CD8-positive, alpha-beta memory T cell (primary cell): ENCODE measurements at regions not wholly inside any gene's neighbourhood (a gene's known extent, or its start where the extent isn't known, plus 50 kb on each side); places are given as distances from the start of the nearest gene placed in this dataset.

ENCODE experiments used
- CTCF ChIA-PET: fragments of 350-600 bp; sonication (Branson Sonifier 250); formaldehyde crosslinking; loops from one replicate; lab custom pipeline; 2021; ENCODE audit warnings: antibody characterized with exemption; lab: Charles Lee
- POLR2A ChIA-PET: fragments of 350-600 bp; sonication (Branson Sonifier 250); formaldehyde crosslinking; loops from one replicate; lab custom pipeline; 2021; ENCODE audit warnings: antibody characterized with exemption; lab: Charles Lee
- DNase-seq, 5 donors: peaks; one replicate each; pipeline versions ENCODE4 v3.0.0 to v3.0.0-alpha.2; 2020 to 2022; ENCODE audit warnings: mixed read lengths in 1 of 5
- H3K27ac ChIP-seq: one replicate; pipeline ENCODE4 v1.7.0; 2013; ENCODE audit warnings: low read depth, mild to moderate bottlenecking, low read length, moderate library complexity
- H3K27me3 ChIP-seq: 2 replicates; pipeline ENCODE4 v1.7.0; 2013; ENCODE audit warnings: low read length, mild to moderate bottlenecking; ENCODE audit not compliant: insufficient read depth, poor library complexity, severe bottlenecking
- H3K36me3 ChIP-seq: 2 replicates; pipeline ENCODE4 v1.7.0; 2013; ENCODE audit warnings: mild to moderate bottlenecking, low read length, moderate library complexity; ENCODE audit not compliant: insufficient read depth
- H3K4me1 ChIP-seq: 2 replicates; pipeline ENCODE4 v1.7.0; 2013; ENCODE audit warnings: mild to moderate bottlenecking, low read length, moderate library complexity; ENCODE audit not compliant: insufficient read depth
- H3K4me3 ChIP-seq: 2 replicates; pipeline ENCODE4 v1.7.0; 2013; ENCODE audit warnings: mild to moderate bottlenecking, low read length
- H3K9me3 ChIP-seq: 2 replicates; pipeline ENCODE4 v1.7.0; 2013; ENCODE audit warnings: mild to moderate bottlenecking, low read length
- H3K27ac Mint-ChIP-seq, 8 donors: one replicate each; pipeline ENCODE4 v1.8.0; 2020 to 2021; ENCODE audit warnings: mixed read lengths in 8 of 8, mild to moderate bottlenecking in 6 of 8, inconsistent platforms in 3 of 8, moderate library complexity in 3 of 8
- H3K27me3 Mint-ChIP-seq, 2 donors: one replicate each; pipeline ENCODE4 v1.8.0; 2020 to 2021; ENCODE audit warnings: mixed read lengths in 2 of 2, mild to moderate bottlenecking in 1 of 2, moderate library complexity in 1 of 2
- H3K36me3 Mint-ChIP-seq, 3 donors: one replicate each; pipeline ENCODE4 v1.8.0; 2020 to 2021; ENCODE audit warnings: mixed read lengths in 3 of 3, inconsistent platforms in 1 of 3, mild to moderate bottlenecking in 1 of 3
- H3K4me1 Mint-ChIP-seq, 3 donors: one replicate each; pipeline ENCODE4 v1.8.0; 2020 to 2021; ENCODE audit warnings: mixed read lengths in 3 of 3, inconsistent platforms in 1 of 3, mild to moderate bottlenecking in 1 of 3
- H3K4me3 Mint-ChIP-seq, 7 donors: one replicate each; pipeline ENCODE4 v1.8.0; 2020 to 2021; ENCODE audit warnings: mixed read lengths in 7 of 7, mild to moderate bottlenecking in 6 of 7, moderate library complexity in 4 of 7, inconsistent platforms in 2 of 7
- H3K9me3 Mint-ChIP-seq, 5 donors: one replicate each; pipeline ENCODE4 v1.8.0; 2020 to 2022; ENCODE audit warnings: mixed read lengths in 5 of 5, mild to moderate bottlenecking in 3 of 5, moderate library complexity in 2 of 5, inconsistent platforms in 1 of 5

DNA sequence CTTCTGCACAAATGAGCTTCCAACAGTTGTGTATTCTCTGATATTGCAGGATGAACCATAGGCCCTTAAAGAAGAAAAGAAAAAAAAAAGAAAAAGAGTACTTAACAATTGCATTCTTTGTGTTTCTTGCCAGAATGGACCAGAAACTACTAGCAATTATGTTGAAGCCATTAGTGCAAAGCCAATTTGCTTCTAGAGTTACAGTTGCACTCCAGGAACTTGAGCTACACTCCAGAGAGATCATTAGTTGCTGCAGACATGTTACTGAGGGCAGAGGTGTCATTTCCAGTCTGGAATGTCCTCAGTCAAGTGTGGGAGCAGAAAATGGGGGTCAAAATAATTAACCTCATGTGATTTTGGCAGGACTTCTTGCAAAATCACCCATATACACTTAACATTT, 85.6 kb upstream of the CCL2 start:
- H3K9me3 ChIP-seq: no peaks in the 10 kb centered on the region
- ChIA-PET CTCF (no interaction called here), POLR2A (no interaction called here)
- no peak overlapping the region for H3K27ac ChIP-seq
- Mint-ChIP-seq H3K27ac (no peak overlapping the region), H3K36me3 (no peaks in the 10 kb centered on the region), H3K9me3 (peaks cover 0 to 2% (median 0%) of the 10 kb centered on the region in 5 donors), H3K27me3 (peaks cover 14 to 47% of the 10 kb centered on the region in 2 donors), H3K4me1 (no peaks in the 10 kb centered on the region), H3K4me3 (no peak overlapping the region)
- H3K27me3 ChIP-seq: no peaks in the 10 kb centered on the region
- no peaks in the 10 kb centered on the region for H3K4me1 ChIP-seq
- H3K36me3 ChIP-seq: no peaks in the 10 kb centered on the region
- H3K4me3 ChIP-seq: no peak overlapping the region
- no peak for DNase-seq

DNA sequence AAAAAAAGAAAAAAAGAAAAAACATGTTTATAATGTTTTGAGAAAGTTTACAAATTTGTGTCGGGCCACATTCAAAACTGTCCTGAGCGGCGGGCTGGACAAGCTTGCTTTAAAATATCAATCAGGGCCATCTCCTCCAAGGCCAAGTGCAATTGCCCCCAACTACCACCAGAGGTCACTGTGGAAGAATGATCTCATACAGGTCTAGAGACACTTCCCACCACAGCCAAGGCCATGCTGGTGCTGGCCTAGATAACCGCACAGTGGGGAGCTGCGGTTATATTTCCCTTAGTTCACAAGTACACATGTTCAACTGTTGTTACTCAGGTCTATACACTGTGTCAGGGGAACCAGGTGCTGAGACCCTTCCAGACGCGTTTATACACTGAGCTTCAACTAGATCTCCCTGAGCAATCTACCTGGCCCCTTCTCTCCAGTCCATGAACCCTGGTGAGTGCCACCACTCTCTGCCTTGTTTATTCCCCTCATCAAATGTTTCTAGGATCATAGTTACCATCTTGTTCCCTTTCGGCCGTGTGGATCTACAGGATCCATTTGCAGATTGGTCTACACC, 83.8 kb upstream of the CCL2 start:
- Histone ChIP-seq H3K27ac (no peak overlapping the region), H3K4me1 (no peaks in the 10 kb centered on the region), H3K27me3 (no peaks in the 10 kb centered on the region), H3K4me3 (no peak overlapping the region), H3K9me3 (no peaks in the 10 kb centered on the region), H3K36me3 (no peaks in the 10 kb centered on the region)
- H3K4me3 Mint-ChIP-seq: no peak overlapping the region
- peak; percentile 8 to 58 (median 22) for DNase-seq
- peaks cover 0 to 2% (median 0%) of the 10 kb centered on the region in 5 donors for H3K9me3 Mint-ChIP-seq
- H3K27me3 Mint-ChIP-seq: peaks cover 8 to 41% of the 10 kb centered on the region in 2 donors
- CTCF ChIA-PET: interaction anchor here (0.8 to 1.9 kb wide), 5 partner anchors 10 to 30 kb away, joined by 3 to 5 read pairs (median 3); no protein-coding TSS in a partner anchor
- H3K36me3 Mint-ChIP-seq: no peaks in the 10 kb centered on the region
- no peaks in the 10 kb centered on the region for H3K4me1 Mint-ChIP-seq
- no peak overlapping the region for H3K27ac Mint-ChIP-seq
- POLR2A ChIA-PET: no interaction called here

DNA sequence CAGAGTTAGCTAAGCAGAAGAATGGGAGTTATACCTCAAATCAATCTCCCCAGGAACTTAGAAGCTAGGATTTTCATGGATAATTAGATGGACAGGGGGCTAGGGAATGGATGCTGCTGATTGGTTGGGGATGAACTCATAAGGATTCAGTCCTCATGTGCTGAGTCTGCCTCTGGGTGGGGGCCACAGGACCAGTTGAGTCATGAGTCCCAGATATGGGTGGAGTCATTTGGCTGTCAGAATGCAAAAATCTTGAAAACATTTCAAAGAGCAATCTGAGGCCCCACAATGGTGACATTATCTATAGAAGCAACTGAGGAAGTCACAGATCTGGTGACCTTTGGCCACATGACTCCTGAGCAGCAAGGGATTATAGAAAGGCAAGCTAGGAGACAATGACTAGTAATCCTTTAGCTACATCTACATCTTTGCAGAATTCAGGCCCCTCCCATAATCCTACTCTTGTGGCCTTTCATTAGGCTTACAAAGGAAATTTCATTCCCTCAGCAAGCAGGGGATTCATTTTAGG, 82.6 kb upstream of the CCL2 start:
- Mint-ChIP-seq H3K36me3 (no peaks in the 10 kb centered on the region), H3K4me1 (no peaks in the 10 kb centered on the region), H3K27ac (no peak overlapping the region), H3K9me3 (peaks cover 0 to 2% (median 0%) of the 10 kb centered on the region in 5 donors), H3K27me3 (peaks cover 10 to 47% of the 10 kb centered on the region in 2 donors), H3K4me3 (no peak overlapping the region)
- Histone ChIP-seq H3K36me3 (no peaks in the 10 kb centered on the region), H3K4me3 (no peak overlapping the region), H3K4me1 (no peaks in the 10 kb centered on the region), H3K9me3 (no peaks in the 10 kb centered on the region), H3K27me3 (no peaks in the 10 kb centered on the region), H3K27ac (no peak overlapping the region)
- no peak for DNase-seq
- ChIA-PET POLR2A (no interaction called here), CTCF (no interaction called here)

DNA sequence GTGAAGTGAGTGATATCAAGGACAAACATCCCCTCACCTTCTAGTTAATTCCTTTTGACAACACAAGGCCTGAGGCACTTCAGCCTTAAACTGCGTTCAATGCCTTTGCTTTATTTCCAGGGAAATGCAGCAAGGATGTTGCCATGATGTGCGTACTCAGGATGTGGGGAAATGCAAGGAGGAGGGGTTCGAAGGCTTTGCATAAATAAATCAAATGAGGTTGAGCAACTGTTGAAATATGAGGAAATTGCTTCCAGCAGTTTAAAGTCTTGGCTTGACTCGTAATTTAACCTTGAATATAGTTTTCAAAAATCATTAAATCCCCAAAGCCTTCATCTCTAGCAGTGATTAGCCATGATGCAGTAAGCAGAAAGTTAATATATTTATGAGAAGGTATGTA, 81.8 kb upstream of the CCL2 start:
- no peak overlapping the region for H3K4me3 Mint-ChIP-seq
- ChIA-PET POLR2A (no interaction called here), CTCF (no interaction called here)
- peaks cover 0 to 2% (median 0%) of the 10 kb centered on the region in 5 donors for H3K9me3 Mint-ChIP-seq
- Histone ChIP-seq H3K27ac (no peak overlapping the region), H3K4me1 (no peaks in the 10 kb centered on the region), H3K27me3 (no peaks in the 10 kb centered on the region), H3K36me3 (no peaks in the 10 kb centered on the region), H3K9me3 (no peaks in the 10 kb centered on the region), H3K4me3 (no peak overlapping the region)
- peaks cover 9 to 47% of the 10 kb centered on the region in 2 donors for H3K27me3 Mint-ChIP-seq
- no peaks in the 10 kb centered on the region for H3K36me3 Mint-ChIP-seq
- H3K4me1 Mint-ChIP-seq: no peaks in the 10 kb centered on the region
- DNase-seq: no peak
- H3K27ac Mint-ChIP-seq: no peak overlapping the region

DNA sequence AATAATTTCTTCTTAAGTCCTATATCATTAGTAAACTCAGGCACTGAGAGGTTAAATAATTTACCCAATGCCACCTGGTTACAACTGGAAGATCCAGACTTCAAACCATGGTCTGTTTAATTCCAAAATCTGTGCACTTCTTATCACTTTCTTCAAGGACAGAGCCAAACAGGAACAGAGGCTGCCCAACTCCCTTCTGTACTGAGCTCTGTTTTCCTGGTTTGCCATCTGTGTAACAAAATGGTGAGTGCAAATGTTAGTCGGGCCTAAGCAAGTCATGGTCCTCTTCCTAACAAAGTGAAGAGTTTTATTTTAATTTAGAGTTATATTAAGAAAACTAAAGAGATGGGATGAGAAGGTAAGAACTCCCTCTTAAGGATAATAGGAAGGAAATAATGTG, 80.6 kb upstream of the CCL2 start:
- CTCF ChIA-PET: no interaction called here

DNA sequence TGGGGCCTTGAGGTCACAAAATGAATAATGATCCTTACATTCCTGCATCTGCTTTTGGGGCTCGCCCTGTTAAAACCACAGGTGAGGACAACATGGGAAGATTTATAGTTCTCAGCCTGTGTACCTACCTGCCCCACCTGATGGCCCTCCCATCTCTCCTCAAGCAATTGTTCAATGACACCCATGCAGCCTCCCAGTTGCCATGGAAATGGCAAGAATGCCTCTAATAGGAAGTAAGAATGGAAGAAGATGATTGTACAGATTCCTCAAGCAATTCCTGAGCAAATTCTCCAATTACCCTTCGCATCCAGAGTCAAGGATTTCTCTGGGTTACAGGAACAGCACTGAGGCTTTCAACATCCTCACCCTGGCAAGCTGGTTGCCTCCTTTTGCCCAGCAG, 78.6 kb upstream of the CCL2 start:
- peaks cover 11 to 47% of the 10 kb centered on the region in 2 donors for H3K27me3 Mint-ChIP-seq
- Histone ChIP-seq H3K4me3 (no peak overlapping the region), H3K9me3 (no peaks in the 10 kb centered on the region), H3K4me1 (no peaks in the 10 kb centered on the region), H3K27me3 (no peaks in the 10 kb centered on the region), H3K36me3 (no peaks in the 10 kb centered on the region), H3K27ac (no peak overlapping the region)
- H3K27ac Mint-ChIP-seq: no peak overlapping the region
- peaks cover 0 to 2% (median 0%) of the 10 kb centered on the region in 5 donors for H3K9me3 Mint-ChIP-seq
- DNase-seq: no peak
- POLR2A ChIA-PET: no interaction called here
- no peaks in the 10 kb centered on the region for H3K4me1 Mint-ChIP-seq
- no peaks in the 10 kb centered on the region for H3K36me3 Mint-ChIP-seq
- no peak overlapping the region for H3K4me3 Mint-ChIP-seq
- CTCF ChIA-PET: no interaction called here

More for the DNA sequence above, 80.6 kb upstream of the CCL2 start:
- DNase-seq: no peak
- Mint-ChIP-seq H3K27me3 (peaks cover 9 to 43% of the 10 kb centered on the region in 2 donors), H3K36me3 (no peaks in the 10 kb centered on the region), H3K27ac (no peak overlapping the region), H3K9me3 (peaks cover 0 to 2% (median 0%) of the 10 kb centered on the region in 5 donors), H3K4me3 (no peak overlapping the region), H3K4me1 (no peaks in the 10 kb centered on the region)
- no peaks in the 10 kb centered on the region for H3K27me3 ChIP-seq
- H3K4me1 ChIP-seq: no peaks in the 10 kb centered on the region
- no peaks in the 10 kb centered on the region for H3K9me3 ChIP-seq
- POLR2A ChIA-PET: no interaction called here
- no peaks in the 10 kb centered on the region for H3K36me3 ChIP-seq
- H3K4me3 ChIP-seq: no peak overlapping the region
- no peak overlapping the region for H3K27ac ChIP-seq

DNA sequence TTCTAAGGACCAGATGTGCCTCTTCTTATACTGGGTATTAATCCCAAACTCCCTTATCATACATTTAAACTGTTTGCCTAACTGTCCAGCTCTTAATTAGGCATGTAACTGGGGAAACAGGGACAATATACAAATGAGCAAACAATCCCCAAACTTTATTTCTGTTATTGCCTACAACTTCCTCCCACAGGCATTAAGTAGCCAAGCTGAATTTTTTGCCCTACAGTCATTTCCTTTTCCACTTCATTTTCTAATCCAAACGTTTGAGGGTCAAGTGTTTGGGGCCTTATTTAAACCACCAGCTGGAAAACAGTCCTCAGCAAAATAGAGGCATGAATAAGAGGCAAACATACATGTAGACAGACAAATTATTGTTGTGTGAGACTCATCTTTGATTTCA, 77.4 kb upstream of the CCL2 start:
- Histone ChIP-seq H3K4me3 (no peak overlapping the region), H3K4me1 (no peaks in the 10 kb centered on the region), H3K27me3 (no peaks in the 10 kb centered on the region), H3K27ac (no peak overlapping the region), H3K36me3 (no peaks in the 10 kb centered on the region), H3K9me3 (no peaks in the 10 kb centered on the region)
- peaks cover 11 to 51% of the 10 kb centered on the region in 2 donors for H3K27me3 Mint-ChIP-seq
- no peaks in the 10 kb centered on the region for H3K36me3 Mint-ChIP-seq
- no peaks in the 10 kb centered on the region for H3K9me3 Mint-ChIP-seq
- ChIA-PET CTCF (no interaction called here), POLR2A (no interaction called here)
- no peaks in the 10 kb centered on the region for H3K4me1 Mint-ChIP-seq
- no peak overlapping the region for H3K27ac Mint-ChIP-seq
- DNase-seq: no peak
- no peak overlapping the region for H3K4me3 Mint-ChIP-seq

DNA sequence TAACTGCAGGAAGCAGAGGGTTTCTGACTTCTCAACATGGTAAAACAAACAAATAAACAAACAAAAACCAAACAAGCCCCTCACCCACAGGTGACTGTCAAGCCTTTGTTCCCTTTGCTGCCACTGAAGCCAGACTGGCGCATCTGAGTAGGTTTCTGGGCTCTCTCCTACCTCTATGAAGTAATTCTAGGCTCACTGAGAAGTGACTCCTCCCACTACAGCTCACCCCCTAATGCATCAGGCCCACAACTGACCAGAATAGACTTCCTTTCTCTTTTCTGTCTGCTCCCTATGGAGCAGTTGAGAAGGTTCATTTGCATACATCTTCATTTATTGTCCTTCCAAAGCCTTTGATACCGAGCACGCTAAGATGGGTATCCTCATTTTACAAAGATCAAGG, 77.0 kb upstream of the CCL2 start:
- H3K27ac Mint-ChIP-seq: no peak overlapping the region
- H3K27me3 Mint-ChIP-seq: peaks cover 11 to 51% of the 10 kb centered on the region in 2 donors
- no peak for DNase-seq
- Histone ChIP-seq H3K4me1 (no peaks in the 10 kb centered on the region), H3K9me3 (no peaks in the 10 kb centered on the region), H3K27me3 (no peaks in the 10 kb centered on the region), H3K36me3 (no peaks in the 10 kb centered on the region), H3K27ac (no peak overlapping the region), H3K4me3 (no peak overlapping the region)
- POLR2A ChIA-PET: no interaction called here
- CTCF ChIA-PET: no interaction called here
- H3K4me1 Mint-ChIP-seq: no peaks in the 10 kb centered on the region
- H3K9me3 Mint-ChIP-seq: no peaks in the 10 kb centered on the region
- H3K36me3 Mint-ChIP-seq: no peaks in the 10 kb centered on the region
- H3K4me3 Mint-ChIP-seq: no peak overlapping the region
